ENCODE measurements at regions not wholly inside any gene's neighbourhood (a gene's known extent, or its start where the extent isn't known, plus 50 kb on each side); places are given as distances from the start of the nearest gene placed in this dataset.
A peak's percentile ranks its signal among the peaks of the same experiment; 100 is the strongest.
"Not testable (repeated sequence)": the region's sequence is repeated elsewhere in the genome, so short reads cannot be mapped to it uniquely, and the experiment has no call there.

DNA sequence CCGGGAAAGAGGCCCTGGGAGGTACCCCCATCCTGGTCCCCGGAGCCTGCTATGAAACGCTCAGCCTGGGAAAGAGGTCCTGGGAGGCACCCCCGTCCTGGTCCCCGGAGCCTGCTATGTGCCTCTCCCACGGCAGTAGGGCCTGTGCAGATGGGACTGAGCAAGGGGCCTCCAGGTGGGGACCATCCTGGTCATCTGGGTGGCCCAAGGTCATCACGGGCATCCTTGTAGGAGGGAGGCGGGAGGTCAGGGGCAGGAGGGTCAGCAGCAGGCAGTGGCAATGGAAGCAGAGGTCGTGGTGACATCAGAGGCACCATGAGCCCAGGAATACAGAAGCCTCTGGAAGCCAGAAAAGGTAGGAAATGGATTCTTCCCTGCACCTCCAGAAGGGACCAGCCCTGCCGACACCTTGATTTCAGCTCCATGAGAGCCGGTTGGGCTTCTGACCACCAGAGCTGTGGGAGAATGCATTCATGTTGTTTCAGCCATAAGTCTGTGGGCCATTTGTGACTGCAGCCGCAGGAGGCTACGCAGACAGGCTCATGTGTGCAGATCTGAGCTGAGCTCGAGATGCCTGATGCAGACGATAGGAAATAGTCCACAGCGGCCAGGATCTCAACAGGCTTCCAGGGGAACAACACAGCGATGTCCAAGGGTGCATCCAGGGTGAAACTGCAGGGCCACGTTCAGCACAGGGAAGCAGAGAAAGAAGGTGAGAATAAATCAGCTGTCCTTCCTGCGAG, 190.7 kb downstream of the LAT start:
- H3K4me3 ChIP-seq (ENCODE audit: low read depth, low read length); DNase-seq (ENCODE audit: low read depth): not testable (repeated sequence)

DNA sequence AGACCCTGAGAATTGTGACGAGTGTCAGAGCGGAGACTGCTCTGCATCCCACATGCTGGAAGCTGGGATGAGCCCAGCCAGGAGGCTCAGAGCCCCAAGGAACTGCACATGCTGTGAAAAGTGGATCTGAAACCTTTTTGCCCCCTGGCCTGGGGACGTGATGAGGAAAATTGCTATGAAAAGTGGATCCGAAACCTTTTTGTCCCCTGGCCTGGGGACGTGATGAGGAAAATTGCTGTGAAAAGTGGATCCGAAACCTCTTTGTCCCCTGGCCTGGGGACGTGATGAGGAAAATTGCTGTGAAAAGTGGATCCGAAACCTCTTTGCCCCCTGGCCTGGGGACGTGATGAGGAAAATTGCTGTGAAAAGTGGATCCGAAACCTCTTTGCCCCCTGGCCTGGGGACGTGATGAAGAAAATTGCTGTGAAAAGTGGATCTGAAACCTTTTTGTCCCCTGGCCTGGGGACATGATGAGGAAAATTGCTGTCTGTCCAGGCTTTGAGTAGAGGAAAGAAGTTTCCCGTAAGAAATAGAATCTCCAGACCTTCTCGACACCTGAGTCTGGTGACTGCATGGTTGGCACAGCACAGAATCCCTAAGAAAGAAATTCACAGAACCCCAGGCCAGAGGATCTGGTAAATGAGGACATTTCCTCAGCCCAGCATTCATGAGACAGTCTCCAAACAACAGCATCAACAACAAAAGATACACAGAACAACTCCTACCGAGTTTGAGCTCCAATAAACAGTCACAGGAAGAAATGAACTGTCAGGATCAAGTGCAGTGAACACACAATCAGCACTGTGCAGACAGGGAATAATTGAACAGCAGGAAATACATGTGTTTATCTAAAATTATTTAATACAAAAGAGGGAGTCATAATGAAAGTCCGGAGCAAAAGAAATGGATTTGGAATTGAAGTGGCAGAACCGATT, 188.8 kb downstream of the LAT start:
- not testable (repeated sequence) for DNase-seq (ENCODE audit: low read depth); H3K4me3 ChIP-seq (ENCODE audit: low read depth, low read length)

DNA sequence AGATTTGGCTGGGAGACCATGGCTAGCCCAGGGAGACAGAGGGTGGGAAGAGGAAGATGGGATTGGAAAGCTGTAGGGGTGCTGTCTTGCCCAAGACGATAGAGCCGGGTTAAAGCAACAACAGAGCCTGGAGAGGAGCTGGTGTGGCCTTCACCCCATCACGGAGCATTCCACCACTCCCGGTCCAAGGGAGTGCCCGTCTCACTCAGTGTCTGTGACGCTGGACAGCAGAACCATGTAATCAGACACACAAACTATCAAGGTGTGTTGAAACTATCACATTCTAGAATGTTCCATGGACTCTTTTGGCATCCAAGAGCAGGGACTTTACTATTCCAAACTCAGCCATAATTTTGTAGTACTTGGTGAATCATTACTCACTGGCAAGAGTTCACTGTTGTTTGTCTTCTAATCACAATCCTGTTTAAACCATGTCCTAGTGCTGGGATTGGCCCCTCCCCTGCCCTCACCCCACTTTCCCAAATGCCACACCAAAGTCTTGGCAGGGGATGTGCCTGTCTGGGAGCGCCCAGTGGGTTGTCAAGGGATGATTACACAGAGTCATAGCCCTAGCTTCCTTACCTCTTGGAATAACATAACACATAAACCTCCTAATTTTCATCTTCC, 187.4 kb downstream of the LAT start:
- not testable (repeated sequence) for DNase-seq (ENCODE audit: low read depth); H3K4me3 ChIP-seq (ENCODE audit: low read depth, low read length)

DNA sequence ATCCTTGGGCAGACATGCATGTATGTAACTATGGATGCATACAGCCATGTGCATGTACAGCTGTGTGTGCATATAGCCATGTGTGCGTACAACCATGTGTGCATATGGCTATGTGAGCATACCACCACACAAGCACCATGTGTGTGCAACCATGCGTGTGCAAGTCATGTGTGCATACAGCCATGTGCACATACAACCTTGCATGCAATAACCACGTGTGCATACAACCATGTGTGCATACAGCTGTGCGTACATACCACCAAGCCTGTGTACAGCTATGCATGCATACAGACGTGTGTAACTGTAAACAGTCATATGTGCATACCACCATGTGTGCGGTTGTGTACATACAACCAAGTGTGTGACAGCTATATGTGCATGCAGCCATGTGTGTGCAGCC, 186.4 kb downstream of the LAT start:
- DNase-seq (ENCODE audit: low read depth); H3K4me3 ChIP-seq (ENCODE audit: low read depth, low read length): not testable (repeated sequence)

DNA sequence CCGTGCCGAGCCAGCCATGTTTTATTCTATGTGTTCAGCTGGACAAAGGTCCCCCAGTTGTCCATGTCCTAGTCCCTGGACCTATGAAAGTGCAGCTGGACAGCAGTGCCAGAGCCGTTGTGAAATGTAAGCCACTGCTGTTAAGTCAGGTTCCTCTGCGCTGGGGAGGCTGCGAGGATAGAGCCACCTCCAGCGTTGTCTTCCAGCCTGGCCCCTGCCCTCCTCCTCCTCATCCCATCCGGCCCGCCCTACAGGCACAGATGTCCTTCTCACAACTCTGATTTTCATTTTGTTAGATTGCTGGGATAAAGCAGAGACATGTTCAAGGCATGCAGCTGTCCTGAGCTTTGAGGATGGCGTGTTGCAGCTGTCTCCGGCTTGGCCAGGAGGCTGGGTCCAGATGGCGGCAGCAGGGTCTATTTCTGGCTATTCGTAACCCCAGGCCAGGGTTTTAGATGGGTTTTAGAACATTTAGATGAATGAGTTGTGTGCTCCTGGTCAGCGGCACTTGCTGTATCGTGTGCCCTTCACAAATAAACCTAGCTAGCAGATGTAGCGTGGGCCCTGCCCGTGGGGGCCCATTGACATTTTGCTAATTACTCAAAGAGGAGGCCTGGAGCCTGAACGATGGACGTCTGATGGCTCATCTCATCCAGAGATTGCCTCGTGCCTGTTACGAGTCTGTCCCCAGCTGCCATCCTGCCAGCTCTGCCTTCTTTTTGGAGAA, 185.7 kb downstream of the LAT start:
- not testable (repeated sequence) for H3K4me3 ChIP-seq (ENCODE audit: low read depth, low read length)
- DNase-seq (ENCODE audit: low read depth): peak; percentile 33

DNA sequence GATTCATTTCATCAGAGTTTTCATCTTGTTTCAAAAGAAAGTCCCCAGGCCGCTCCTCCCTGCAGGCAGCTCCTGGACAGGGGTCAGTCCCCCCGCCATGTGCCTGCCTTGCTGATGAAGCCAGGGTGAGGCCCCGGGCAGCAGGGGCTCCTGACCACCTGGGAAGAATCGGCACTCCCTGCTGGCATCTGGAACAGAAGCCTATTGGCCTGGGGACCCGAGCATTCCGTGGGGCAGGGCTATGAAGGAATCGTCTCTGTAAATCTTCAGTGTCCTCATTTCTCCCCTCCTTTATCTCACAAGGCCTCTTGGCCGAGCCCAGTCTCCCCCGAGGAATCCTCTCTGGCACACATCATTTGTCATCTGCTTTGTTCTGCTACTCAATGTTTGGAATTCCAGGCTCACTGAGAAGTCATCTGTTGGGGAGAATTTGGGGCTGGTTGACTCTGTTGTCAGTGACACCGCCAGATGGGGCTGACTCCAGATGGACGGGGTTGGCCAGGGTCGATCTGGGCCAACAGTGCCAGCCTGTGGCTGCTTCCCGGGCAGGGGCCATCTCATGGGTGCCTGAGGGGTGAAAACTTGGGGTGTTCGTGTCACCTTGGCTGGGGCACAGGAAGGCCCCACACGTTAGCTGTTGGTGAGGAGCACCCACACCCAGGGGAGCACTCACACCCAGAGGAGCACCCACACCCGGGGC, 184.6 kb downstream of the LAT start:
- H3K4me3 ChIP-seq (ENCODE audit: low read depth, low read length): not testable (repeated sequence)
- peak; percentile 47 for DNase-seq (ENCODE audit: low read depth)

DNA sequence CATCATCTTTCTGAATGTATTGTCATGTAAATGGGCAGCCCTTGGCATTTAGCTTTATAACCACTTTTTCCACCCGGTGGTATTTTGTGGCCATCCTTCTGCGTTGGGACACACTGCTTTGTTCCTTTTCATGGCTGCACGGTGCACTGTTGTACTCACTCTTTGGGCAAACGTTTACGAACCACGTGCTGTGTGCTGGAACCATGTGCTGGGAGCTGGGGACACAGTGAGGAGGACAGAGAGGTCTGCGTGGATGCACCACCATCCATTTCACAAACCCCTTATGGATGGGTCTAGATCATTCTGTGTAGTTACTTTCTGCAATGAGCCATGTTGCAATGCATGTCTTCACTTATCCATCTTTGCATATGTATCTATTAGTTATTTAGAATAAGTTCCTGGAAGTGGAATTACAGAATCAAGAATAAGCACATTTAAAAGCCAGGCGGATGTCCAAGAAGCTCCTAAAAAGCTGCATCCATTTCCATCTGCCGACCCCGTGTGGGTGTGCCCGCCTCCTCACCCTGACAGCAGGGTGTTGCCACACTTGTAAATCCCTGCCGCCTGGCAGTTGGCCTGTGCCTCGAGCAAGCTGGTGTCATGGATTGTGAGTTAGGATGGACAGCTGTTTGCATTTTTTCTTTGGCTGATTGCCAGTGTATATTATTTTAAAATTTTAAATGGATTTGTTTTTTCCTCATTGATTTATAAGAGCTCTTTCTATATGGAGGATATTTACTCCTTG, 183.8 kb downstream of the LAT start:
- H3K4me3 ChIP-seq (ENCODE audit: low read depth, low read length); DNase-seq (ENCODE audit: low read depth): not testable (repeated sequence)

DNA sequence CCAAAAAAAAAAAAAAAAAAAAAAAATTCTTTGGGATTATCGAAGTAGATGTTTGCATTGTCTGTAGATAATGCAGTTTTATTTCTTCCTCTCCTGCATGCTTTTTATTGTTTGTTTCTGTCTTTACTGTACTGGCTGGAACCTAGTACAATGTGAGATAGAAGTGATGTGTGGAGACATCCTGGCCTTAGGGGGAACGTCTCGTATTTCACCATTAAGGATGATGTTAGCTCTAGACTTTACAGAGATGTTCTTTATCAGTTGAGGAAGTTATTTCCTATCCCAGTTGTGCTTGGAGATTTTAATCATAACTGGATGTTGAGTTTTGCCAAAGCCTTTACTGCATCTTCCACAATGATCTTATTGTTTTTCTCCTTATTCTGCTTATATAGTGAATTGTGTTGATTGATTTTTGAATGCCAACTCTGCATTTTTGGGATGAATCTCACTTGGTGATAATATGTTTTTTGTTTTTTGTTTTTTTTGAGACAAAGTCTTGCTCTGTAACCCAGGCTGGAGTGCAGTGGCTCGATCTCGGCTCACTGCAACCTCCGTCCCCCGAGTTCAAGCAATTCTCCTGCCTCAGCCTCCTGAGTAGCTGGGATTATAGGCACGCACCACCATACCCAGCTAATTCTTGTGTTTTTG, 179.7 kb downstream of the LAT start:
- DNase-seq (ENCODE audit: low read depth): not testable (repeated sequence)

DNA sequence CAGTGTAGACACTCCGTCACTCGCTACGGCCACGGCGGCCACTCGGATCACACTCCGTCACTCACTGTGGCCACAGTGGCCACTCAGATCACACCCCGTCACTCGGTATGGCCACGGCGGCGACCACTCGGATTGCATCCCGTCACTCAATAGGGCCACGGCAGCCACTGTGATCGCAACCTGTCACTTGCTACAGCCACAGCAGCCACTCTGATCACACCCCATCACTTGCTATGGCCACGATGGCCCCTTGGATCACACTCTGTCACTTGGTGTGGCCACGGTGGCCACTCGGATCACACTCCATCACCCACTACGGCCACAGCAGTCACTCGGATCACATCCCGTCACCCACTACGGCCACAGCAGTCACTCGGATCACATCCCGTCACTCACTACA, 175.3 kb downstream of the LAT start:
- not testable (repeated sequence) for DNase-seq (ENCODE audit: low read depth)

More for the DNA sequence above, 179.7 kb downstream of the LAT start:
- H3K4me3 ChIP-seq (ENCODE audit: low read depth, low read length): not testable (repeated sequence)

DNA sequence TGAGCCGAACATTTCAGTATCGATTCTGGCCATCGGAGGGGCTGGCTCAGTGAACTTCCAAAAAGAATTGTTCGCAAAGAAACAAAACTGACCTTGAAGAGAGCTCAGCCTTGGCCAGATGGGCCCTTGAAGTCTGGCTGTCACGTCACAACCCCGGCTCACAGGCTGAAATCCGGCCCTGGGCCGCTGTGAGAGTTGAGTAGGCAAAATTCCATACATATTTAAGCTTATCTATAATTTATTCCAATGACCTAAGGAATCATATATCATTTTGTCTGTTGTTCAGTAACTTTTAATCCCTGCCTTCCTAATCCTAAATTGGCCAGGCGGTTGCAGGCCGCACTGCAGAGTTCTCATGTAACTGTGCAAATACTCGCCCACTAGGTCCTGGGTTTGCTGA, 174.8 kb downstream of the LAT start:
- DNase-seq (ENCODE audit: low read depth): peak; percentile 87

More for the DNA sequence above, 175.3 kb downstream of the LAT start:
- not testable (repeated sequence) for H3K4me3 ChIP-seq (ENCODE audit: low read depth, low read length)

DNA sequence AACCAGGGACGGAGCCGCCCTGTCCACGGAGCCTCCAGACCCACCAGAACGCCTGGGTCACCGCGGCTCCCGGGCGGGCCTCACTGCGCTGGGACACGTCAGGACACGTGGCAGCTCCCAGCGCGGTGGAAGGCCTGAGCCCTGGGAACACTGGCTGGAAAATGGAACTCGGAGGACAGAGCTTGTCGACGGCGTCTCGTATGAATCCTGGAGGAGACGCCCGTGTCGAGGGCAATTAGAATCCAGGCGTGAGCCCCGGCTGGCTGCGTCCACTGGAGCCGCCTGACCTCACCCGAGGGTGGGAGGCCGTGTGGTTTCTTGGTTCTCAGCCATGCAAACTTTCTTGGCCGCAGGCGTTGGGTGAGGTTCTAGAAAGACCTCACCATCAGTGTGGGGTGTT, 173.9 kb downstream of the LAT start:
- TF ChIP-seq, protein P1, sequence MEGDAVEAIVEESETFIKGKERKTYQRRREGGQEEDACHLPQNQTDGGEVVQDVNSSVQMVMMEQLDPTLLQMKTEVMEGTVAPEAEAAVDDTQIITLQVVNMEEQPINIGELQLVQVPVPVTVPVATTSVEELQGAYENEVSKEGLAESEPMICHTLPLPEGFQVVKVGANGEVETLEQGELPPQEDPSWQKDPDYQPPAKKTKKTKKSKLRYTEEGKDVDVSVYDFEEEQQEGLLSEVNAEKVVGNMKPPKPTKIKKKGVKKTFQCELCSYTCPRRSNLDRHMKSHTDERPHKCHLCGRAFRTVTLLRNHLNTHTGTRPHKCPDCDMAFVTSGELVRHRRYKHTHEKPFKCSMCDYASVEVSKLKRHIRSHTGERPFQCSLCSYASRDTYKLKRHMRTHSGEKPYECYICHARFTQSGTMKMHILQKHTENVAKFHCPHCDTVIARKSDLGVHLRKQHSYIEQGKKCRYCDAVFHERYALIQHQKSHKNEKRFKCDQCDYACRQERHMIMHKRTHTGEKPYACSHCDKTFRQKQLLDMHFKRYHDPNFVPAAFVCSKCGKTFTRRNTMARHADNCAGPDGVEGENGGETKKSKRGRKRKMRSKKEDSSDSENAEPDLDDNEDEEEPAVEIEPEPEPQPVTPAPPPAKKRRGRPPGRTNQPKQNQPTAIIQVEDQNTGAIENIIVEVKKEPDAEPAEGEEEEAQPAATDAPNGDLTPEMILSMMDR (IDR thresholded peaks at IDR 0.05; ENCODE audit: insufficient read depth, low read depth, low read length): no peak
- DNase-seq (ENCODE audit: low read depth): no peak

More for the DNA sequence above, 174.8 kb downstream of the LAT start:
- H3K4me3 ChIP-seq (ENCODE audit: low read depth, low read length): not testable (repeated sequence)

DNA sequence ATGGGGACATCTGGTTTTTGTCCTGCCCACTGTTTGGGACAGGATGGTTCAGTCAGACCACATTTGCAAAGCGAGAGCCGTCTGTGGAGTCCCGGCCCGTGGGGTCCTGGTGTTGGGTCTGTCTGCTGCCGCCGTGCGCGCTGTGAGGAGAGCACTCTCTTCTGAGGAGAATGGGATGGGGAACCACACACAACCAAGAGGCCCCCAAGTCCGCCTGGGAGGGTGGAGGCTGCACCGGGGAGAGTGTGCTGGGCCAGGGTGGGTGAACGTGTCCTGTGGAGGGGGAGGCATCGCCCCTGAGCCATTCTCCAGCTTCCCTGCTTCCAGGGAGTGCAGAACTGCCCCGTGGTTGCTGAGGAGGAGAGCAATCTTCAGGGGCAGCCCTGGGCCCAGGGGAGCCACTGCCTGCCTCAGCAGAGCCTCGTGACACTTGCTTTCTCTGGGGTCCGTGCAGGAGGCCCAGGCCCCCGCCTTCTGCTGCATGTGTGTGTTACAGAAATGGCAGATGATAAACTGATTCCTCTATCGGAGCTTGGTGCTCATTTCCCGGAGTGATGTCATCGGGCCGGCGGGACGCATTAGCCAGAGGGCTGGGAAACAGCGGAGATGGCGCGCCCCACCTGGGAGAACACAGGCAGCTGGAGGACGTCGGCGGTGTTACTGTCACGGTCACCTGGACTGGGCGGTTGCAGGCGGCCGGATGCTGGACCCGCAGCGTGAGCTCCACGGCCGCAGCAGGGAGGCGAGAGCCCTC, 173.4 kb downstream of the LAT start:
- H3K4me3 ChIP-seq (ENCODE audit: low read depth, low read length); DNase-seq (ENCODE audit: low read depth): not testable (repeated sequence)

More for the DNA sequence above, 173.9 kb downstream of the LAT start:
- H3K4me3 ChIP-seq (ENCODE audit: low read depth, low read length): no peak overlapping the region

DNA sequence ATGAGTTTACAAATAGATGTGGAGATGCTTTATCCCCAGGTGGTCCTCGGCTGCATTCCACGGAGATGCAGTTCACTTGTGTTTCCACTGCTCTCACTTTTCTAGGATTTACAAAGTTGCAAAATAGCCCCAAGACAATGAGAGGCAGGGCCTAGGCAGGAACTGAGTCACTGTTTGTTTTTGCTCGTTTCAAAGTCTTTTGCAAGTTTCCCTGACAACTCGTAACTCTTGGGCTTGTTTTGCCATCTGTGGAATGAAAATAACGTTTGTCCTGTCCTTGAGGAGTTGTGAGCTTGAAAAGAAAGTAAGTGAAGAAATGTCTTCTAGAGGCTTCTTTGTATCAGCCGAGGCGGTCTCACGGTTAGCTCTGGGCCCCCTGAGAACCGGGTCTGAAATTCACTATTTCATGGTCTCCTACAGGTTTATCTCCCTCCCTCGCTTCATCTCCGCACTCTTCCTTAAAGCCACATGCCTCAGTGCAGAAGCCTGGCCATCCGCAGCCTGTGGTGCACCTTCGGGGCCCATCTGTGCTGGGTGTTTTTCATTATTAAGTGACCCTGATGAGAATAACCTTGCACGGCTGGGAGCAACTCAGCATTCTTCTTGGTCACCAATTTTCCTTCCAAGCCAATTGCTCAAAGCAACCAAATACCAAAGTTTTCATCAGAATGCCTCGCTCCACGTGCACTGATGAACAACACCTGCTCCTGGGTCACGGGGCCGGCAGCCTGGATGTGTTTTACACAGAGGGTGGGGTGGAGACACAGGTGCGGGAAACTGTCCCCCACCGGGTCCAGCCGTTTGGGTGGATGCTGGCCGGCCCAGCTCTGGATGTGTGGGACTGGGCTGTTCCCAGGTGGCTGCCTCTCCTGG, 172.4 kb downstream of the LAT start:
- not testable (repeated sequence) for H3K4me3 ChIP-seq (ENCODE audit: low read depth, low read length)
- DNase-seq (ENCODE audit: low read depth): peak; percentile 94

Measured in fibroblast of villous mesenchyme (primary cell).